ENCODE measurements at regions not wholly inside any gene's neighbourhood (a gene's known extent, or its start where the extent isn't known, plus 50 kb on each side); places are given as distances from the start of the nearest gene placed in this dataset.

DNA sequence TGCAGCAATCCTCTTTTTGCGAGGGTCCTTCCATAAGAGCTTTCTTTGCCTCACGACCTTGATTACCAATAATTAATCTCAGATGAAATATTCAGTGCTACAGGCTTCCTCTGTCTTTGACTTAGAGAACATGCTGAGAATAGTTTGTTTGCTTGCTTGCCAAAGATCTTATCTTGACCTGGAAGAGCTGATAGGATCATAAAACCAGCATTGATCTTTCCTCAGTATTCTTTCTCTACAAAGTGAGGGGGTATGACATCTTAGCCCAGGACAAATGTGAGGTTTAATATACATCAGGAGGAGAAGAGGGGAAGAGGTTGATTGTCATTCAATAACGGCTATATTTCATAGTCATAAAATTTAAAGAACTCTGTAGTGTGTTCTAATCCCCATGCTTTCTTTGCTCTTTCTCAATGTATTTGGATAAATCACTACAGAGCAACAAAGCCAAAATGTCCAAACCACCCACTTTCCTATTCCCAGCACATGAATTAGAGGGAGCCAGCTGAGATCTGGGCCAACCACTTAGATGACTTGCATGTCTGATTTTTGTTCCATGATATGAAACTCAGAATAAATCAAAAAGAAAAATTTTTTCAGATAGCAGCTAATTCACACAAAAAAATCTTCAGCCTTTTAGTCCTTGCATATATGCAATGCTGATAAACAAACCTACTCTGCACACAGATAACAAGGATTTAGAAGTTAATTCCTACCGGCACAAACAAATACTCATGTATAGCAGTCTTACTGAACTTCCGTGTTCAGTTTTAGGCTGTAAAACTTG, 50.5 kb upstream of the IPO9 start:
- TF ChIP-seq EZH2 (IDR thresholded peaks at IDR 0.05; ENCODE audit: insufficient read depth, poor library complexity, severe bottlenecking), result no peak
- no peak for TF ChIP-seq EZH2phosphoT487 (IDR thresholded peaks at IDR 0.05; ENCODE audit: insufficient read depth, low read depth)

All from GM23248 (cell line).